Esophagus mucosa (tissue), 1 donor: ENCODE measurements at regions not wholly inside any gene's neighbourhood (a gene's known extent, or its start where the extent isn't known, plus 50 kb on each side); places are given as distances from the start of the nearest gene placed in this dataset.
"Not testable (repeated sequence)": the region's sequence is repeated elsewhere in the genome, so short reads cannot be mapped to it uniquely, and the experiment has no call there.

ENCODE experiments used
- ATAC-seq: fragments of 200-7000 bp; cut with Tn5 transposase; one replicate; pipeline ENCODE4 v1.9.1; 2020
- donor health status: DM: yes; HTN: yes; CAD: no.

- no peak for ATAC-seq
Measured at GRCh38 chr11:93902921-93903320, 52.5 kb upstream of the VSTM5 start.

GRCh38 chr11:93903989-93904388, 53.6 kb upstream of the VSTM5 start:
- no peak for ATAC-seq

GRCh38 chr11:93904716-93905115, 54.3 kb upstream of the VSTM5 start:
- ATAC-seq, result no peak

- no peak for ATAC-seq
Measured at GRCh38 chr11:93905384-93905783, 55.0 kb upstream of the VSTM5 start.

- no peak for ATAC-seq
Measured at GRCh38 chr11:93906486-93906885, 56.1 kb upstream of the VSTM5 start.

- no peak for ATAC-seq
Measured at GRCh38 chr11:93907901-93908300, 57.5 kb upstream of the VSTM5 start.

GRCh38 chr11:93908689-93909088, 58.3 kb upstream of the VSTM5 start:
- no peak for ATAC-seq

GRCh38 chr11:93917673-93918072, 67.3 kb upstream of the VSTM5 start:
- no peak for ATAC-seq

GRCh38 chr11:93921695-93922468, 71.5 kb upstream of the VSTM5 start:
- ATAC-seq, result peak; percentile 74

- ATAC-seq, result no peak
Measured at GRCh38 chr11:93922830-93923229, 72.4 kb upstream of the VSTM5 start.

GRCh38 chr11:93926099-93926498, 75.7 kb upstream of the VSTM5 start:
- ATAC-seq, result not testable (repeated sequence)

- no peak for ATAC-seq
Measured at GRCh38 chr11:93929407-93929806, 79.0 kb upstream of the VSTM5 start.

GRCh38 chr11:93933230-93933629, 82.8 kb upstream of the VSTM5 start:
- ATAC-seq, result no peak

GRCh38 chr11:93935826-93936225, 85.3 kb upstream of the HEPHL1 start:
- no peak for ATAC-seq

- ATAC-seq, result no peak
Measured at GRCh38 chr11:93936460-93936859, 84.7 kb upstream of the HEPHL1 start.

- peak; percentile 89 for ATAC-seq
Measured at GRCh38 chr11:93939084-93939760, 81.9 kb upstream of the HEPHL1 start.

- no peak for ATAC-seq
Measured at GRCh38 chr11:93940395-93940794, 80.8 kb upstream of the HEPHL1 start.

- ATAC-seq, result no peak
Measured at GRCh38 chr11:93942176-93942575, 79.0 kb upstream of the HEPHL1 start.

GRCh38 chr11:93945596-93945995, 75.6 kb upstream of the HEPHL1 start:
- no peak for ATAC-seq

GRCh38 chr11:93952082-93952780, 68.9 kb upstream of the HEPHL1 start:
- ATAC-seq, result no peak

- no peak for ATAC-seq
Measured at GRCh38 chr11:93957397-93957952, 63.7 kb upstream of the HEPHL1 start.

GRCh38 chr11:93958991-93959390, 62.2 kb upstream of the HEPHL1 start:
- ATAC-seq, result no peak

GRCh38 chr11:93959663-93960062, 61.5 kb upstream of the HEPHL1 start:
- no peak for ATAC-seq
